ENCODE measurements at regions not wholly inside any gene's neighbourhood (a gene's known extent, or its start where the extent isn't known, plus 50 kb on each side); places are given as distances from the start of the nearest gene placed in this dataset.

- no peak for TF ChIP-seq POLR2A (IDR thresholded peaks at IDR 0.05)
- TF ChIP-seq, protein P1, sequence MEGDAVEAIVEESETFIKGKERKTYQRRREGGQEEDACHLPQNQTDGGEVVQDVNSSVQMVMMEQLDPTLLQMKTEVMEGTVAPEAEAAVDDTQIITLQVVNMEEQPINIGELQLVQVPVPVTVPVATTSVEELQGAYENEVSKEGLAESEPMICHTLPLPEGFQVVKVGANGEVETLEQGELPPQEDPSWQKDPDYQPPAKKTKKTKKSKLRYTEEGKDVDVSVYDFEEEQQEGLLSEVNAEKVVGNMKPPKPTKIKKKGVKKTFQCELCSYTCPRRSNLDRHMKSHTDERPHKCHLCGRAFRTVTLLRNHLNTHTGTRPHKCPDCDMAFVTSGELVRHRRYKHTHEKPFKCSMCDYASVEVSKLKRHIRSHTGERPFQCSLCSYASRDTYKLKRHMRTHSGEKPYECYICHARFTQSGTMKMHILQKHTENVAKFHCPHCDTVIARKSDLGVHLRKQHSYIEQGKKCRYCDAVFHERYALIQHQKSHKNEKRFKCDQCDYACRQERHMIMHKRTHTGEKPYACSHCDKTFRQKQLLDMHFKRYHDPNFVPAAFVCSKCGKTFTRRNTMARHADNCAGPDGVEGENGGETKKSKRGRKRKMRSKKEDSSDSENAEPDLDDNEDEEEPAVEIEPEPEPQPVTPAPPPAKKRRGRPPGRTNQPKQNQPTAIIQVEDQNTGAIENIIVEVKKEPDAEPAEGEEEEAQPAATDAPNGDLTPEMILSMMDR (IDR thresholded peaks at IDR 0.05) = no peak
These were observed 83.2 kb downstream of the RDH14 start for GRCh38 chr2:18477293-18477692.
